HG03460 (cell line): ENCODE measurements at regions not wholly inside any gene's neighbourhood (a gene's known extent, or its start where the extent isn't known, plus 50 kb on each side); places are given as distances from the start of the nearest gene placed in this dataset.

ENCODE experiments used
- ATAC-seq: cut with Tn5 transposase; IDR thresholded peaks from one replicate; pipeline ENCODE4 v1.9.1; 2021; ENCODE audit not compliant: unreplicated experiment

GRCh38 chr13:64866331-64866730, 2363.8 kb downstream of the PCDH9 start:
- no peak for ATAC-seq

GRCh38 chr13:64855506-64855905, 2374.6 kb downstream of the PCDH9 start:
- ATAC-seq: no peak

DNA sequence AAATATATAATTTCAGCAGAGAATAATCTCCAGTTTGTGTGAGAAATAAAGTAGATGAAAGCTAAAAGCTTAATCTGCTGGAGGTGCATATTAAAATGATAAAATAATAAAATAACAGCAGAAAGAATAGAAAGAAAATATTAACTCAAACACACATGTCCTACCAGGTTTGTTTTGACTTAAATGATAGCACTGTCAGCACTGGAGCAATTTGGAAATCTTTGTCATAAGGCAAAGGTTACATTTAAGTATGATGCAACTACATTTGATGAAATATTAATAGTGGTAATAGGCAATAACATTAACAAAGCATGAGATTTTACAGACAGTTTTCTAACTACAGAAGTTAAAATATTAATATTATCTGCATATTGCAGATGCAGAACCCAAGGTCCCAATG, 2380.1 kb downstream of the PCDH9 start:
- ATAC-seq: no peak

DNA sequence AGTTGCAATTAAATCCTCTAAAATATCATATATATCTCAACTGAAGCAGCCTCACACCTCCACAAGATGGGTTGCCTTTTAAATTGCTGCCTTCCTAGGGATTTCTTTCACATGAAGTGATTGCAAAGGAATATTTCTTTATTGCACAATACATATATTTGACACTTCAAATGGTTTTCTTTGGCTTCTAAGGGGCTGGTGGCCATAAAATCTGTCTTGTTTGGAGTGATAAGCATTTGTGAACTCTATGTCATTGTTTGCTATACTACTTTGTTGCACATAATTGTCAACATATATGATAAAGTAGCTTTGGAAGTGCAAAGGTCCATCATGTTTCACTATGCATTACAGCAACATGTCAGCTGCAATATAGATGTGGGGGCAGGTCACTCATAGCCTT, 2380.9 kb downstream of the PCDH9 start:
- no peak for ATAC-seq

GRCh38 chr13:64847767-64848166, 2382.4 kb downstream of the PCDH9 start:
- no peak for ATAC-seq

- ATAC-seq: no peak
Measured at GRCh38 chr13:64845110-64845509, 2385.0 kb downstream of the PCDH9 start.

DNA sequence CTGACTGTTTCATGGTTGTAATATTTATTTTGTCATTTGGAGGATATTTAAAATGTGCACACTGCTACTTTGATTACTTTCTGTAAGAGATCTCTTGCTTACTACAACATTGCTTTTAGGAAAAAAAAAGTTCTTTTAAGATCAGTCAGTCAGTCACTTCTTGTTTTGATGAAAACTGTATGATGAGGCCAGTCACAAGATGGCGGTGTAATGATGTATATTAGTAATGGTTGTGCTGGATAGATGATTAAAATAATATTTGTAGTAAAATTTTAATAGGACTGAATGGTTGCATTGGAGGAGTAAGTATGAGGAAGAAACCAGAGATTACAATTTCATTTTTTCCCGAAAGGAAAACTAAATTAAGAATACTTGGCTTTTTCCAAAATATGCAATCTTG, 2411.1 kb downstream of the PCDH9 start:
- no peak for ATAC-seq

- no peak for ATAC-seq
Measured at GRCh38 chr13:64817691-64818090, 2412.4 kb downstream of the PCDH9 start.

DNA sequence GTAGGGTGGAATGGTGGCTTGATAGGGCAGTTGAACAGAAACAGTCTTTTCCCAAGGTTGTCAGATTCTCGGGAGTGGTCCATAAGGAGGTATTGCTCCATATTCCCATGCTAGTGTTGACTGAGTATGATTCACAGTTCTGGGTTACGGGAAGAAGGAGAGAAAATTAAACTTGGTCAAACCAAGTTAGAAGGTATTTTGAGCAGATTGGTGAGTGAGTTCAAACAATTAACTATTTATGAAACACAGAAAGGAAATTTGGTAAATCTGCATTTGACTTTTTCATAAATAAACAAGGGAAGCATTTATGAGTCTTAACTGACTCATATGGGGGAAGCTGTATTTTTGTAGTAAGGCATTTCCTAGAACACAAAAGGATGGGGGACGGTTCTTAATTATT, 2419.4 kb downstream of the PCDH9 start:
- no peak for ATAC-seq

DNA sequence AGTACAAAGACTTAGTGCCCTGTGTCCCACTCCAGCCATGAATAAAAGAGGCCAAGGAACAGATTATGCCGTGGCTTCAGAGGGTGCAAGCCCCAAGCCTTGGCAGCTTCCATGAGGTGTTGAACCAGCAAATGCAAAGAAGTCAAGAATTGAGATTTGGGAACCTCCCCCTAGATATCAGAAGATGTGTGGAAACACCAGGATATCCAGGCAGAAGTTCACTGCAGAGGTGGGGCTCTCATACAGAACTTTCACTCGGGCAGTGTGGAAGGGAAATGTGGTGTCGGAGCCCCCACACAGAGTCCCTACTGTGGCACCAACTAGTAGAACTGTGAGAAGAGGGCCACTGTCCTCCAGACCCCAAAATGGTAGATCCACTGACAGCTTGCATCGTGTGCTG, 2421.4 kb downstream of the PCDH9 start:
- ATAC-seq: no peak

GRCh38 chr13:64801768-64802167, 2428.4 kb downstream of the PCDH9 start:
- no peak for ATAC-seq

GRCh38 chr13:64798422-64798821, 2431.7 kb downstream of the PCDH9 start:
- no peak for ATAC-seq

GRCh38 chr13:64793592-64793991, 2436.5 kb downstream of the PCDH9 start:
- ATAC-seq: no peak

DNA sequence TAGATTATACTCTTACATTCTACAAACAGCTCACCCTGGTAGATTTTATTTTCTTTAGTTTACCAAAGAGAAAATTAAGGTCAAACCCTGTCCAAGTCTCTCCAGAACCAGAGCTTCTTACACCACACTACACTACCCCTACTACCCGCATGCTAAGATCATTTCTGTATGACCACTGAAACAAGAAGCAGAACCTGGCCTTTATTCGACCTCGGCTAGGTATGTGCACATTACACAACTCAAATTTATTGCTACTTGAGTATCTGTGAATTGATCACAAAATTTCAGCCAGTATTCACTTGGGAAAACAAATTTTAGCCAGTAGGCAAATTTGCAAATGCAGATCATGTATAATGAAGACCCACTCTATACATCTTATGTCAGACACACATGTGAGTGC, 2437.0 kb downstream of the PCDH9 start:
- ATAC-seq: no peak

DNA sequence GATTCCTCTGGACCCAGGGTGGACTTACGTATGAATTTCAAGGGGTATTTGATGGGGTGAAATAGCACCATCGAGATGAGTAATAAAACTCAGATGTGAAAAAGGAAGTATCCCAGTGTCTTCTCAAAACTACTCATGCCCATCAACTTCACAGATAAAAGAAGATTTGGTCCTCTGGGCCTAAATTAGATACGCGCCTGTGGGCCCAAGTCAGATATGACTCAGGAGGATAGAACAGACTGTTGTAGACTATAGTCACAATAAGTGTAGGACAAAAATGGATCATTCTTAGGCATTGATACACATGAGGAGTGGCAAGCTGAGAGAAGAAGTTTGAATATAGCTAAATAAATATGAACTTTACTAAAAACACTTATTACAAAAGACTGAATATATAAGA, 2438.8 kb downstream of the PCDH9 start:
- ATAC-seq: no peak

DNA sequence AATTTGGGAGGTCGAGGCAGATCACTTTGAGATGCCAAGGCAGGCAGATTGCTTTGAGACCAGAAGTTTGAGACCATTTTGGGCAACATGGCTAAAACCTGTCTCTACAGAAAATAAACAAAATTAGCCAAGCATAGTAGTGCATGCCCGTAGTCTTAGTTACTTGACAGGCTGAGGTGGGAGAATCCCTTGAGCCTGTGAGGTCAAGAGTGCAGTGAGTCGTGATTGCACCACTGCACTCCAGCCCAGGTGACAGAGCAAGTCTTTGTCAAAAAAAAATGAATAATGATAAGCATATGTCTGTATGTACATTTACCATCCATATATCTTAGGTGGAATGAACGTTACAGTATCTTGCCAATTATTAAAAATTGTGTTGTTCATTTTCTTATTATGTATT, 2447.7 kb downstream of the PCDH9 start:
- ATAC-seq: no peak

DNA sequence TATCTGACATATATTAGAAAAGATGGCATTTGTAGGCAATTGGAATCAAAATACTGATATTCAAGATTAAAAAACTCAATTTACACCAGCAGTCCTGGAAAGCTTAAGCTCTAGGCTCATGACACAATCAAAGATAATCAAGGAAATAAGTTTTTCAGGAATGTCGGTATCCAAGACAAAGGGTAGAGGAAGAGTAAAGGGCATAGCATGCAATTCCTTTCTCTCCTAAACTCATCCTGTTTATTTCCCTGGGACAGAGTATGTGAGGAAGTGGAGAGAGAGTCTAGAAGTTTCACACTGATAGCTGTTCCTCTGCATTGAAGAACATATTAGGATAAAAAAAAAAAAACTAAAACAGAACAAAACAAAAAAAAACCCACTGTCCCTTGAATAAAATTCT, 2452.1 kb downstream of the PCDH9 start:
- ATAC-seq: no peak

- ATAC-seq: no peak
Measured at GRCh38 chr13:64774915-64775314, 2455.2 kb downstream of the PCDH9 start.

DNA sequence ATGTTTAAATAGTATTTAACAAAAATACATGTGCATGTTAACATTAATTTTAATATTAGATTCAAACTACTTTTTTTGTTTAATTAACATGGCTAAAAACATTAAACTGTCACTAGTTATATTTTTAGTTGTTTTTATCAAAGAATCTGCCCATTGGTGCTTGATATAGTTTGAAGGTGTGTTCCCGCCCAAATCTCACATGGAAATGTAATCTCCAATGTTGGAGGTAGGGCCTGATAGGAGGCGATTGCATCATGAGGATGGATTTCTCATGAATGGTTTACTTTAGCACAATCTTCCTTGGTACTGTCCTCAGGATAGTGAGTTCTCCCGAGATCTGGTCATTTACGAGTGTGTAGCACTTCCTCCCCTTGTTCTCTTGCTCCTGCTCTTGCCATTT, 2459.4 kb downstream of the PCDH9 start:
- ATAC-seq: no peak

- ATAC-seq: no peak
Measured at GRCh38 chr13:64767054-64767453, 2463.1 kb downstream of the PCDH9 start.

DNA sequence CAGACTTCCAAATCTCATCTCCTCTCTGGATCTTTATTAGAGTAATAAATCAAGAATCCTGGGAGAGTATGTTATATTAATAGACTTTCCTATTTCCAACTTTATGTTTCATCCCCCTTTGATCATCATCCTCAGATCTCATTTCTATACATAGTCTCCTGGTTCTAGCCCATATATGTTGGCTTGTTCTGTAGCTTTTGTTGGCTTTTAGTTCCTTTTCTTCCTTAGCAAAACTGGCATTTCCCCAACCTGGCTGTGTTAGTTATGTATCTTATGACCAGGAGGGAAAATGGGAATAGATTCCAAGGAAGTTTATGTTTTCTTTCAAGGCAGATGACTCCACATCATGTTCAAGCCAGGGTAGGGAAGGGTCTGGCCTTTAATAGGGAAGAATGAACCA, 2464.5 kb downstream of the PCDH9 start:
- ATAC-seq: no peak

DNA sequence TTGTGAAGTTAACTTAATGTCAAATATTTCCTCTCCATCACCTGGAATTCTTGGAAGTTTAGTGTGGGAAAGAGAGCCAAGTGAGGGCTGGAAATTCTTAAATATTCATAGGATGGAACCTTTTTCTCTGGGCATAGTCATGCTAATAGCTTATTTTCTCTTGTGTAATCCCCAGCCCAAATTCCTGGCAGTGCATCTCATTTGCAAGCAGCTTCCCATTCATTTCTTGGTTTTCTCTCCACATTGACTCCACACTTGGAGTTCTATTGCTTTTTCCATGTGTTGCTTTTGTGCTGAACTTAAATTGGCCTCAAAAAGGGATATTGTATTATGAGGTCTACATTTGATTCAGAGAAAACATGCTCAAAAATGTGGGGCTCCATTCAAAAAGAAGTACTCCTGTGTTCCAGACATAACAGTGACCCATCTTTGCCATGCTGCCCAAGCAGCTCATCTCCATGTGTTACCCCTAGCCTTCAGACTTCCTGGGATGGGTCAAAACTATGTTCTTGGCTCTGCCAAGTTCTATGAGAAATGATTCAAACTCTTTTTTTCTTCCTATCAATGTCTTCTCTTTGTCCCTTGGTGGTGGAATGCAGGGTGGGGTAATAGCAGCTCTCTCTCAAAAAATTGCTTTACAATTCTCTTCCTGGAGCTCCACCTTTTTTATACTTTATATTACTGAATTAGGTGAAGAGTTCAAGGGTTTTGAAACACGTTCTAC, 2471.5 kb downstream of the PCDH9 start:
- no peak for ATAC-seq

GRCh38 chr13:64756621-64757020, 2473.5 kb downstream of the PCDH9 start:
- no peak for ATAC-seq
